NCI-H2227 (cell line): ENCODE measurements at regions not wholly inside any gene's neighbourhood (a gene's known extent, or its start where the extent isn't known, plus 50 kb on each side); places are given as distances from the start of the nearest gene placed in this dataset.

Source experiments
- DNase-seq: peaks from one replicate; lab custom pipeline; 2025; ENCODE audit not compliant: unreplicated experiment; lab: John Stamatoyannopoulos, UW

- no peak for DNase-seq
Observed at GRCh38 chr12:65651060-65651459, 173.2 kb upstream of the HMGA2 start.

GRCh38 chr12:65653321-65653720 lies 171.0 kb upstream of the HMGA2 start:
- DNase-seq: no peak

DNA sequence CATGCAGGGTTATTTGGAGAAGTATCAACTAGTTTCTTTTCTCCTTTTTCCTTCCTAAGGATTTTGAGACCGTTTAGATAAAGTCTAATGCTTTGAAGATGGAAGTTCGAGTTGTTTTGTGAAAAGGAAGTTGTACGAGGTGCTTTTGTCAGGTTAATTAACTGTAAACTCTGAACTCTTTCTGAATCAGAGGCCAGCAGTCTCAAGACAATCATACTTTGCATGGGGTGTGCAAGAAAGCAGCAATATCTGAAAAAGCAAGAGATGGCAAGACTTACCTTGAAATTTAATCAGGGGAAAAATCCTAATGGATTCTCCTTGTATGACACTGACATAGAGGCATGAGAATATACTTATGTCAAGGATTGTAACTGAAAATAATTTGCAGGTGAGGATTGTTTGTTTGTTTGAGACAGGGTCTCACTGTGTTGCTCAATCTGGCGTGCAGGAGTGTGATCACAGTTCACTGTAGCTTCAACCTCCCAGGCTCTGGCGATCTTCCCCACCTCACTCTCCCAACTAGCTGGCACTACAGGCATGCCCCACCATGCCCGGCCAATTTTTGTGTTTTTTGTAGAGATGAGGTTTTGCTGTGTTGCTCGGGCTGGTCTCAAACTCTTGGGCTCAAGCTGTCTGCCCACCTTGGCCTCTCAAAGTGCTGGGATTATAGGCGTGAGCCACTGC lies 170.2 kb upstream of the HMGA2 start:
- DNase-seq: no peak

- DNase-seq: no peak
Observed at GRCh38 chr12:65655074-65655493, 169.2 kb upstream of the HMGA2 start.

- DNase-seq: no peak
Observed at GRCh38 chr12:65656156-65656882, 168.0 kb upstream of the HMGA2 start.

DNA sequence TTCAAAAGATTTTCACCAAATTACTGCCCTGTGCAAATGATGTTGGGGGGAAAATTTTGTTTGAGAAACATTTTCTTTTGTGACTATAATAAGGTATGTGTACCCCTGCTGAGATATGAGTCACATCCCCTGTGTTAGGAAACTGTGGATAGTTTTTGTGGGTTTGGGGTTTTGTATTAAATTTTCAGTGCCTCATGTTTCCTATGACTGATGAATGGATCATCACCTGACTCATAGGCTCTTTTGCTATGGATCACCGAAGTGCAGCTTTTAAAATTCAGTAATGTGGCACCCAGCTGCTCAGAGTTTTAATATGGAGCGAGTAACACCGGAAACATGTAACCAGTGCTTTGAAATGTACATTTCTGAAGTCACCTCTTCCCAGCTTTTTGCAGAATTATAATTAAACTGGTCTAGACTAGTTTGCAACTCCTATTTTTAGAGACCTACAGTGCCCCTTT lies 167.4 kb upstream of the HMGA2 start:
- no peak for DNase-seq

DNA sequence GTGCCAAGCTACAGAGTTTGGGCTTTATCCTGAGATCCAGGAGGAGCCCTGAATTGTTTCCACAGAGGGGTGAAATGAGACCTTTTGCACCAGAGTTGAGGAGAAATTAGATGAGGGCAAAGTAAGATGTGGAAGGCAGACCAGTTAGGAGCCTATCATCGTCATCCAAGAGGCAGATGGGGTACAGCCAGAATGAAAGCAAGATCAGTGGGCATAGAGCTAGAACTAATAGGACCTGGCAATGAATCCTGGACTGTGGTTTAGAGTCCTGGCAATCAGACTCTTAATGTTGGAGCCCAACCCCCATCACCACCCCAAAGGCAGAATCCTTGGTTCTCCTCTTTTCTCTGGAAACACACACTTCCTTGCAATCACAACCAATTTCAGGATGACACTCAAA lies 166.6 kb upstream of the HMGA2 start:
- DNase-seq: no peak

- DNase-seq: no peak
Observed at GRCh38 chr12:65658360-65658759, 165.9 kb upstream of the HMGA2 start.

DNA sequence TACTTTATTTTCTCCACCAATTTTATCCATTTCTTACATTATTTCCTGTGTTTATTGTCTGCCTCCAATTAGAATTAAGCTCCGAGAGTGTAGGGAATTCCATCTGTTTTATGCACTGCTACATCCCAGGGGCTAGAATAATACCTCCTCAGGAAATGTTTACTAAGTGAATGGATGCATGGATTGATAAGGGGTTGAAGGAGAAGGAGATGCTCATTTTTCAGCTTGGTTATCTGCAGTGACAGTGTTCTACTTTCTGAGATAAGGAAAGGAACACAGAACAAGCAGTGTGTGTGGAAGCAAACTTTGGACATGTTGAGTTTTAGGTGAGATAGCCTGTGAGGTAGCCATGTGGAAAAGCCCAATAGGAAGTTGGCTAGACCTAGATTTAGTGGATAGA lies 164.6 kb upstream of the HMGA2 start:
- no peak for DNase-seq

GRCh38 chr12:65660096-65660495 lies 164.2 kb upstream of the HMGA2 start:
- DNase-seq: no peak

- DNase-seq: no peak
Observed at GRCh38 chr12:65660836-65661235, 163.4 kb upstream of the HMGA2 start.

GRCh38 chr12:65662590-65662989 lies 161.7 kb upstream of the HMGA2 start:
- DNase-seq: no peak

GRCh38 chr12:65663097-65663496 lies 161.2 kb upstream of the HMGA2 start:
- DNase-seq: no peak

GRCh38 chr12:65663648-65664047 lies 160.6 kb upstream of the HMGA2 start:
- DNase-seq: no peak

- no peak for DNase-seq
Observed at GRCh38 chr12:65664715-65665250, 159.5 kb upstream of the HMGA2 start.

DNA sequence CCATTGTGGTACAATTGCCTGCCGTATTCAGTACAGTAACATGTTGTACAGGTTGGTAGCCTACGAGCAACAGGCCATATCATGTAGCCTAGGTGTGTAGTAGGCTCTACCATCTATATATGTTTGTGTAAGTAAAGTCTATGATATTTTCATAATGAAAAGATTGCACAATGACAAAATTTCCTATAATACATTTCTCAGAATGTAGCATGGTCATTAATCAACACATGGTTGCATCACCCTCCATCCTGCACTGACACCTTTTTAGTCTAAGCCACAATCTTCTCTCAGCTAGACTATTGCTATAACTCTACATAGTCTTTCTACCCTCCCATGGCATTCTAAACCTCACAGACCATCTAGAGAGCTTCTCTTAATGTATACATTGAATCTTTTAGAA lies 158.5 kb upstream of the HMGA2 start:
- DNase-seq: no peak

GRCh38 chr12:65666876-65667275 lies 157.4 kb upstream of the HMGA2 start:
- DNase-seq: no peak

GRCh38 chr12:65667932-65668331 lies 156.4 kb upstream of the HMGA2 start:
- DNase-seq: no peak

GRCh38 chr12:65668981-65669695 lies 155.1 kb upstream of the HMGA2 start:
- DNase-seq: no peak

GRCh38 chr12:65670775-65671174 lies 153.5 kb upstream of the HMGA2 start:
- DNase-seq: no peak

DNA sequence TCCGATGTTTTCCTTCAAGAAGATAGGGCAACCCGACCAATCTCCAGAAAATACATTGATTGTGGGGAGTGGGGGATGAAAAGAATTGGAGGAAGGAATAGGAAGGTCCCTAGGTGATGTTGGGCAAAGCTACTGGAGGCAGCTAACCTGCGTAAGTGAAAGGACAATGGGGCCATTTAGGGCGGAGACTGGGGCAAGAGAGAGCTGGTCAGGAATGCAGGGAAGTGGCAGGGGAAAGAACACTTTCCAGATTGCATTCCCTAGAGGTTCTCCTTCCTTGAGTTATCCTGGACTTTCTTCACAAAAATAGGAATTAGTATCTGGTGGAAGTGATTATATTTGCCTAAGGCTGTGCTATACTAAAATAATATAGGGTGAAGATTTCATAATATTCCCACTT lies 151.8 kb upstream of the HMGA2 start:
- no peak for DNase-seq
